ENCODE measurements at regions not wholly inside any gene's neighbourhood (a gene's known extent, or its start where the extent isn't known, plus 50 kb on each side); places are given as distances from the start of the nearest gene placed in this dataset.
A peak's percentile ranks its signal among the peaks of the same experiment; 100 is the strongest.

GRCh38 chr1:73611681-73612080 lies 586.3 kb downstream of the LRRIQ3 start:
- H3K4me1 ChIP-seq: no peaks in the 10 kb centered on the region
- intact Hi-C loops (cut with DNase I; ENCODE audit: low total_unique reads): no loop called here
- no peak overlapping the region for H3K27ac ChIP-seq
- H3K9me3 ChIP-seq: no peaks in the 10 kb centered on the region
- H3K27me3 ChIP-seq: no peaks in the 10 kb centered on the region
- TF ChIP-seq POLR2A (IDR thresholded peaks at IDR 0.05) (no peak), POLR2AphosphoS5 (IDR thresholded peaks at IDR 0.05) (no peak), EP300 (IDR thresholded peaks at IDR 0.05) (no peak), CTCF (IDR thresholded peaks at IDR 0.05) (no peak)
- H3K36me3 ChIP-seq: no peaks in the 10 kb centered on the region
- no peak overlapping the region for H3K4me3 ChIP-seq
- no peak for DNase-seq

DNA sequence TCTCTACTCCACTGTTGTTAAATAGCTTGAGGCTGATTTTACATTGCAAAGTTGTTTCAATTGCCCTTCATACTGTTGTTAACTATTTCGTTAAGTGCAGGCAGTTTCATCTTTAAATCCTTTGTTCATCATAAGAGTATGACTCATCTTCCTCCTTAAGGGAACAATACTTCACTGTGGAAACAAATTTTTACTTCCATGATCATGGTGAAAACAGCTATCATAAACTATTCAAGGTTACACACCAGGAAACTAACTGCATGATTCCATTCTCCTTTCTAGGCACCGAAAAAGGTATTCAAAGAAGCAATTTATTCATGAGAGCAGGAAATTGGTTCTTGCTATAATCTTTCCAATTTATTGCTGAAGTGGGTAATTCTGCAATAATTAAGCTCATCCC lies 593.2 kb downstream of the LRRIQ3 start:
- intact Hi-C loops (cut with DNase I; ENCODE audit: low total_unique reads): no loop called here
- TF ChIP-seq CTCF (IDR thresholded peaks at IDR 0.05) (no peak), POLR2AphosphoS5 (IDR thresholded peaks at IDR 0.05) (no peak), POLR2A (IDR thresholded peaks at IDR 0.05) (no peak), EP300 (IDR thresholded peaks at IDR 0.05) (no peak)
- no peaks in the 10 kb centered on the region for H3K27me3 ChIP-seq
- no peaks in the 10 kb centered on the region for H3K9me3 ChIP-seq
- H3K36me3 ChIP-seq: no peaks in the 10 kb centered on the region
- no peak overlapping the region for H3K27ac ChIP-seq
- WGBS, 5 donors: 52 to 77% (median 57%) methylated on average over 2 of the region's 2 CpGs
- no peak overlapping the region for H3K4me3 ChIP-seq
- no peaks in the 10 kb centered on the region for H3K4me1 ChIP-seq
- DNase-seq: no peak

DNA sequence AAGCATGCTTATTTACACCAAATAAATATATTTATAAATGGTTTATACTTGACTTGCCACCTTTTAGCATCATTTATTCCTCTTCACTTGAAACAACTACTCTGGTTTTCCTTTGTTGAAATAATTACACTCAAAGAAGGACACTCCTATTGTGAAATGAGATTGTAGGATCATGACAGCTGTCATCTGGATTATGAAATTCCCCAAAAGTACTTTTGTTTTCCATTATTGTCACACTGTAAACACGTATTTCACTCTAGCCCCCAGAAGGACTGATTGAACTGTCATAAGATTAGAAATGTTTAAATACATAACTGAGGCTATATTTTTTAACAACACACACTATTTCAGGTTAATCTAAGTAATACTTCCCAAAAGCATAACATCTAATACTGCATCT lies 593.8 kb downstream of the LRRIQ3 start:
- WGBS, 5 donors: 38 to 63% (median 55%) methylated on average over 1 of the region's 1 CpG
- TF ChIP-seq POLR2A (IDR thresholded peaks at IDR 0.05): no peak
- no peak for TF ChIP-seq POLR2AphosphoS5 (IDR thresholded peaks at IDR 0.05)
- TF ChIP-seq EP300 (IDR thresholded peaks at IDR 0.05): no peak
- no peak for TF ChIP-seq CTCF (IDR thresholded peaks at IDR 0.05)
- Histone ChIP-seq H3K36me3 (no peaks in the 10 kb centered on the region), H3K27ac (no peak overlapping the region), H3K9me3 (no peaks in the 10 kb centered on the region), H3K4me1 (no peaks in the 10 kb centered on the region), H3K4me3 (no peak overlapping the region), H3K27me3 (no peaks in the 10 kb centered on the region)
- intact Hi-C loops (cut with DNase I; ENCODE audit: low total_unique reads): no loop called here
- DNase-seq: no peak

DNA sequence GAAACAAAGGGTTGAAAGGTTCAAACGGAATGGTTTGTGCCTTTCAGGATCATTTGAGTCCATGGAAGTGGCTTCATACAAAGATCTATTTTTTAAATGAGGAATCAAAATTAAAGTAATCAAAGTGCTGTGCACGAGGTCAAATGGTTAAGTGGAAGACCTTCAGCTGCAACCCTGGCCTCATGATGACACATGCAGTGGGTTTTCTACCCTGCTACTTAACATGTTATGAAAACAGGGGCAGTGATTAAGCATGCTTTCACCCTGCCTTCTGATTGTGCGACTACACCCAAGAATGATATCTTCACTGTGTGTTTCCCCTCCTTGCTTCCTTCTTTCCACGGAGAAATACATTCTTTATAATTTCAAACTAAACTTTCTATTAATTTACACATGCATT lies 604.2 kb downstream of the LRRIQ3 start:
- intact Hi-C loops (cut with DNase I; ENCODE audit: low total_unique reads): no loop called here

DNA sequence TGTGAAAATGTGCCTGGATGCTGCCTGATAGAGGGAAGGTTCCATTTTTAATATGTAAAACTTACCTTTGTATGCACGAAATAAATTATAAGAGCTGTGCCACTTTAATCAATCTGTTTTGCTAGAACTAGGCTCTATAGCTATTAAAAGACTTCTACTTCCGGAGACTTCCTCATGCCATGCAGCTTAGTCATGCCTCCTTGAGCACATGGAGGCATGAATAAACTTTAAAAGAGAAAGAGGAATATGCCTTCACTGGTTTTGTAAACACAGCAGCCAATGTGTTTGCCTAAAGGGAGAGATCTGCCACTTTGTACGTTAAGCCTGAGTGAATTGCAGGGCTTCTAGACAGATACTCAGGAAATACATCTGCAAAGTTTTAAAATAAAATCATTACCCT lies 604.6 kb downstream of the LRRIQ3 start:
- no peaks in the 10 kb centered on the region for H3K36me3 ChIP-seq
- WGBS, 5 donors: 4 to 9% (median 8%) methylated on average over 3 of the region's 3 CpGs
- DNase-seq: peak; percentile 50 to 88
- H3K4me3 ChIP-seq: no peak overlapping the region
- H3K4me1 ChIP-seq: peaks cover 0 to 20% (median 9%) of the 10 kb centered on the region in 4 donors
- TF ChIP-seq POLR2AphosphoS5 (IDR thresholded peaks at IDR 0.05) (peak in 2 of 3 donors; percentile 16 to 78), CTCF (IDR thresholded peaks at IDR 0.05) (no peak), EP300 (IDR thresholded peaks at IDR 0.05) (no peak), POLR2A (IDR thresholded peaks at IDR 0.05) (no peak)
- no peaks in the 10 kb centered on the region for H3K9me3 ChIP-seq
- intact Hi-C loops (cut with DNase I; ENCODE audit: low total_unique reads): no loop called here
- H3K27me3 ChIP-seq: no peaks in the 10 kb centered on the region
- H3K27ac ChIP-seq: peak overlapping the region; percentile 28 to 78 (median 50)

More for the DNA sequence above, 604.2 kb downstream of the LRRIQ3 start:
- no peak overlapping the region for H3K4me3 ChIP-seq
- TF ChIP-seq POLR2A (IDR thresholded peaks at IDR 0.05) (no peak), POLR2AphosphoS5 (IDR thresholded peaks at IDR 0.05) (peak in 1 of 3 donors; percentile 10)
- DNase-seq: peak in 1 of 2 donors; percentile 44
- 10 to 22% (median 14%) methylated on average over 4 of the region's 4 CpGs for WGBS, 5 donors
- peaks cover 0 to 20% (median 9%) of the 10 kb centered on the region in 4 donors for H3K4me1 ChIP-seq
- no peaks in the 10 kb centered on the region for H3K27me3 ChIP-seq
- H3K27ac ChIP-seq: peak overlapping the region in 4 of 5 donors; percentile 28 to 78 (median 58)
- no peaks in the 10 kb centered on the region for H3K9me3 ChIP-seq
- H3K36me3 ChIP-seq: no peaks in the 10 kb centered on the region
